SK-N-SH (cell line): ENCODE measurements at regions not wholly inside any gene's neighbourhood (a gene's known extent, or its start where the extent isn't known, plus 50 kb on each side); places are given as distances from the start of the nearest gene placed in this dataset.

Source experiments
- CTCF ChIA-PET: fragments of 300-600, 350-600 bp; formaldehyde crosslinking; extraction: SDS; loops from one replicate; lab custom pipeline; 2021; lab: Yijun Ruan, JAX
- POLR2A ChIA-PET: fragments of 350-600 bp; sonication (Branson Sonifier 250); formaldehyde crosslinking; extraction: SDS; loops from one replicate; lab custom pipeline; 2020; ENCODE audit warnings: antibody characterized with exemption, inconsistent platforms; lab: Yijun Ruan, JAX
- DNase-seq: peaks from one replicate; pipeline ENCODE4 v3.0.0; 2012
- H2AFZ ChIP-seq: fragments of 200-600 bp; sonication (generic); 2 replicates; pipeline ENCODE4 v1.8.1; 2016; ENCODE audit warnings: antibody characterized with exemption, mild to moderate bottlenecking, low read depth
- H3F3A ChIP-seq: fragments of 200-600 bp; sonication (generic); replicated peaks from 2 replicates; pipeline ENCODE3; 2016; ENCODE audit warnings: antibody characterized with exemption, mild to moderate bottlenecking; ENCODE audit not compliant: insufficient read depth
- H3K27ac ChIP-seq, 2 experiments: fragments of 200-500 bp in 1 of 2; fragments of 200-600 bp in 1 of 2; sonication (Bioruptor generic) in 1 of 2; sonication (generic), shearing (Covaris generic) in 1 of 2; 2 replicates each; pipeline versions ENCODE4 v1.5.1 to v1.6.1; 2014 to 2016; ENCODE audit warnings: low read depth in 2 of 2, inconsistent platforms in 1 of 2, low read length in 1 of 2, mild to moderate bottlenecking in 1 of 2, mixed read lengths in 1 of 2
- H3K27me3 ChIP-seq: fragments of 200-600 bp; sonication (generic), shearing (Covaris generic); 2 replicates; pipeline ENCODE4 v1.6.1; 2016; ENCODE audit warnings: mixed run types; ENCODE audit not compliant: insufficient read depth
- H3K36me3 ChIP-seq, 2 experiments: fragments of 200-500 bp in 1 of 2; fragments of 200-600 bp in 1 of 2; sonication (Bioruptor generic) in 1 of 2; sonication (generic) in 1 of 2; replicated peaks in 1 of 2; 2 replicates each; pipeline versions ENCODE3 to v1.5.1; 2014 to 2016; ENCODE audit warnings: low read length in 1 of 2, mild to moderate bottlenecking in 1 of 2; ENCODE audit not compliant: insufficient read depth in 2 of 2, control insufficient read depth in 1 of 2
- H3K4me1 ChIP-seq, 2 experiments: fragments of 200-500 bp in 1 of 2; fragments of 200-600 bp in 1 of 2; sonication (Bioruptor generic) in 1 of 2; sonication (generic), shearing (Covaris generic) in 1 of 2; 2 replicates each; pipeline versions ENCODE4 v1.5.1 to v1.6.1; 2014 to 2016; ENCODE audit warnings: low read depth in 1 of 2, low read length in 1 of 2, mixed run types in 1 of 2; ENCODE audit not compliant: insufficient read depth in 2 of 2, control insufficient read depth in 1 of 2
- H3K4me2 ChIP-seq: fragments of 200-600 bp; sonication (generic), shearing (Covaris generic); 2 replicates; pipeline ENCODE4 v1.6.1; 2017; ENCODE audit warnings: mixed run types
- H3K4me3 ChIP-seq, 2 experiments: fragments of 200-500 bp in 1 of 2; fragments of 200-600 bp in 1 of 2; sonication (Bioruptor generic) in 1 of 2; sonication (generic), shearing (Covaris generic) in 1 of 2; 2 replicates each; pipeline versions ENCODE4 v1.5.1 to v1.8.1; 2014 to 2016; ENCODE audit warnings: low read depth in 2 of 2, inconsistent platforms in 1 of 2, low read length in 1 of 2, mild to moderate bottlenecking in 1 of 2, mixed read lengths in 1 of 2, moderate library complexity in 1 of 2
- H3K79me2 ChIP-seq: fragments of 200-600 bp; sonication (generic); 2 replicates; pipeline ENCODE4 v1.8.1; 2017; ENCODE audit warnings: mild to moderate bottlenecking; ENCODE audit not compliant: insufficient read depth
- H3K9ac ChIP-seq: fragments of 200-600 bp; sonication (generic); 2 replicates; pipeline ENCODE4 v1.6.1; 2017; ENCODE audit warnings: mixed run types
- H3K9me2 ChIP-seq: fragments of 200-600 bp; sonication (generic); 2 replicates; pipeline ENCODE4 v1.6.1; 2017; ENCODE audit warnings: mixed run types
- H3K9me3 ChIP-seq: fragments of 200-600 bp; sonication (generic); 2 replicates; pipeline ENCODE4 v1.6.1; 2017; ENCODE audit warnings: mixed run types, mild to moderate bottlenecking, moderate library complexity
- H4K20me1 ChIP-seq: fragments of 200-600 bp; sonication (generic); 2 replicates; pipeline ENCODE4 v1.6.1; 2017; ENCODE audit warnings: mild to moderate bottlenecking, mixed run types; ENCODE audit not compliant: insufficient read depth
- FOSL2 ChIP-seq: IDR thresholded peaks from 2 replicates; pipeline ENCODE4 v1.4.0; 2012; ENCODE audit warnings: low read depth, mild to moderate bottlenecking, moderate library complexity, borderline replicate concordance
- MAX ChIP-seq: IDR thresholded peaks from 2 replicates; pipeline ENCODE4 v1.4.0; 2012; ENCODE audit warnings: low read depth
- NFIC ChIP-seq: IDR thresholded peaks from 2 replicates; pipeline ENCODE4 v1.4.0; 2012; ENCODE audit warnings: borderline replicate concordance
- NRF1 ChIP-seq: IDR thresholded peaks from 2 replicates; pipeline ENCODE4 v1.6.1; 2012; ENCODE audit warnings: low read depth, mild to moderate bottlenecking, low read length
- PBX3 ChIP-seq: IDR thresholded peaks from 2 replicates; pipeline ENCODE4; 2012
- RAD21 ChIP-seq: IDR thresholded peaks from 2 replicates; pipeline ENCODE4 v1.6.1; 2012; ENCODE audit warnings: mild to moderate bottlenecking, low read length
- RCOR1 ChIP-seq: fragments of 150-350 bp; IDR thresholded peaks from 2 replicates; pipeline ENCODE4 v1.6.1; 2017; ENCODE audit warnings: antibody characterized with exemption, low read length
- SMC3 ChIP-seq: IDR thresholded peaks from 2 replicates; pipeline ENCODE4 v1.6.1; 2012; ENCODE audit warnings: low read depth, low read length, improper control_type of control experiment
- TEAD4 ChIP-seq: IDR thresholded peaks from 2 replicates; pipeline ENCODE4 v1.4.0; 2012; ENCODE audit warnings: mild to moderate bottlenecking, borderline replicate concordance; ENCODE audit not compliant: insufficient read depth
- USF2 ChIP-seq: fragments of 150-350 bp; IDR thresholded peaks from 2 replicates; pipeline ENCODE4 v1.6.1; 2017; ENCODE audit warnings: antibody characterized with exemption, low read length, low read depth, borderline replicate concordance
- YY1 ChIP-seq: IDR thresholded peaks from 2 replicates; pipeline ENCODE4 v1.4.0; 2012; ENCODE audit warnings: low read depth, mild to moderate bottlenecking
- WGBS: methylation state at CpG from one replicate; pipeline ENCODE4 v1.1.6; 2017; ENCODE audit warnings: low lambda C conversion rate; 5-methylcytosine and 5-hydroxymethylcytosine counted together

- H3K9me2 ChIP-seq = no peaks in the 10 kb centered on the region
- no peak overlapping the region for H3K4me3 ChIP-seq
- H2AFZ ChIP-seq = no peak overlapping the region
- H3K27me3 ChIP-seq = no peaks in the 10 kb centered on the region
- CTCF ChIA-PET = interaction anchor here (0.7 to 1.3 kb wide), 4 partner anchors 9 to 323 kb away, joined by 3 to 6 read pairs (median 3); no protein-coding TSS in a partner anchor
- H3F3A ChIP-seq = no peaks in the 10 kb centered on the region
- no peak overlapping the region for H3K4me2 ChIP-seq
- POLR2A ChIA-PET = no interaction called here
- no peaks in the 10 kb centered on the region for H3K4me1 ChIP-seq
- no peaks in the 10 kb centered on the region for H3K9me3 ChIP-seq
- H4K20me1 ChIP-seq = no peaks in the 10 kb centered on the region
- no peak for DNase-seq
- 42% methylated on average over 4 of the region's 5 CpGs for WGBS
- no peaks in the 10 kb centered on the region for H3K79me2 ChIP-seq
- no peak overlapping the region for H3K9ac ChIP-seq
- peak; percentile 53 for TF ChIP-seq RAD21
- peak; percentile 10; the same call in 1 of the 2 replicates for TF ChIP-seq SMC3
- no peak for TF ChIP-seq TEAD4
- no peaks in the 10 kb centered on the region for H3K36me3 ChIP-seq
- H3K27ac ChIP-seq = no peak overlapping the region
These were observed 456.2 kb upstream of the DYNLRB2 start for GRCh38 chr16:80084614-80085013.

GRCh38 chr16:80084163-80084562 is 456.6 kb upstream of the DYNLRB2 start:
- ChIA-PET CTCF (interaction anchor here (0.8 to 1.3 kb wide), 3 partner anchors 10 to 285 kb away, joined by 3 to 6 read pairs (median 3); no protein-coding TSS in a partner anchor), POLR2A (no interaction called here)
- DNase-seq = no peak

More at GRCh38 chr16:80084163-80084562, 456.6 kb upstream of the DYNLRB2 start:
- no peaks in the 10 kb centered on the region for H3K36me3 ChIP-seq
- no peak overlapping the region for H3K27ac ChIP-seq
- no peak overlapping the region for H3K4me2 ChIP-seq
- H3K9me2 ChIP-seq = no peaks in the 10 kb centered on the region
- TF ChIP-seq FOSL2 (no peak), YY1 (no peak), NFIC (no peak), USF2 (no peak), RCOR1 (no peak), PBX3 (no peak), MAX (no peak), NRF1 (no peak), SMC3 (no peak)
- H4K20me1 ChIP-seq = no peaks in the 10 kb centered on the region
- H3K4me3 ChIP-seq = no peak overlapping the region
- no peak overlapping the region for H2AFZ ChIP-seq
- H3K4me1 ChIP-seq = no peaks in the 10 kb centered on the region
- H3F3A ChIP-seq = no peaks in the 10 kb centered on the region
- H3K27me3 ChIP-seq = no peaks in the 10 kb centered on the region
- no peaks in the 10 kb centered on the region for H3K79me2 ChIP-seq
- no peak overlapping the region for H3K9ac ChIP-seq
- 88% methylated on average over 3 of the region's 3 CpGs for WGBS
- H3K9me3 ChIP-seq = no peaks in the 10 kb centered on the region
